RWPE2 (cell line): ENCODE measurements at regions not wholly inside any gene's neighbourhood (a gene's known extent, or its start where the extent isn't known, plus 50 kb on each side); places are given as distances from the start of the nearest gene placed in this dataset.

Experiments used
- ATAC-seq: fragments of 200-7000 bp; cut with Tn5 transposase; 3 replicates; pipeline ENCODE4 v1.9.1; 2021; ENCODE audit warnings: low read depth
- DNase-seq: peaks from one replicate; pipeline ENCODE4 v3.0.0-alpha.2; 2020; ENCODE audit warnings: low spot score
- H3K27ac ChIP-seq: fragments of 450-650 bp; 2 replicates; pipeline ENCODE4 v1.5.1; 2017; ENCODE audit warnings: mild to moderate bottlenecking; ENCODE audit not compliant: poor library complexity, severe bottlenecking
- H3K27me3 ChIP-seq: fragments of 250-450 bp; sonication (Bioruptor Pico); 2 replicates; pipeline ENCODE4 v1.5.1; 2021; ENCODE audit warnings: mild to moderate bottlenecking, moderate library complexity; ENCODE audit not compliant: insufficient read depth, poor library complexity, severe bottlenecking
- H3K36me3 ChIP-seq: fragments of 250-450 bp; sonication (Bioruptor Pico); 2 replicates; pipeline ENCODE4 v1.5.1; 2020; ENCODE audit warnings: low read depth, mild to moderate bottlenecking, moderate library complexity
- H3K4me1 ChIP-seq: fragments of 250-450 bp; sonication (Bioruptor Pico); 2 replicates; pipeline ENCODE4 v1.5.1; 2021; ENCODE audit warnings: mild to moderate bottlenecking, moderate library complexity; ENCODE audit not compliant: insufficient read depth, poor library complexity, severe bottlenecking
- H3K4me3 ChIP-seq: fragments of 250-450 bp; sonication (Bioruptor Pico); 2 replicates; pipeline ENCODE4 v1.5.1; 2021; ENCODE audit warnings: mild to moderate bottlenecking, moderate library complexity; ENCODE audit not compliant: severe bottlenecking
- H3K9me3 ChIP-seq: fragments of 250-450 bp; sonication (Bioruptor Pico); 2 replicates; pipeline ENCODE4 v1.5.1; 2021; ENCODE audit warnings: mild to moderate bottlenecking, moderate library complexity; ENCODE audit not compliant: severe bottlenecking
- TF ChIP-seq, protein P1 (sequence below): fragments of 450-650 bp; IDR thresholded peaks from one replicate; pipeline ENCODE4 v1.5.1; 2017; ENCODE audit warnings: mild to moderate bottlenecking, moderate library complexity; ENCODE audit not compliant: poor library complexity, severe bottlenecking

- Histone ChIP-seq H3K9me3 (no peaks in the 10 kb centered on the region), H3K4me1 (no peaks in the 10 kb centered on the region), H3K4me3 (no peak overlapping the region), H3K27ac (no peak overlapping the region), H3K27me3 (no peaks in the 10 kb centered on the region), H3K36me3 (no peaks in the 10 kb centered on the region)
- ATAC-seq (no peak), DNase-seq (no peak)
- TF ChIP-seq, protein P1, sequence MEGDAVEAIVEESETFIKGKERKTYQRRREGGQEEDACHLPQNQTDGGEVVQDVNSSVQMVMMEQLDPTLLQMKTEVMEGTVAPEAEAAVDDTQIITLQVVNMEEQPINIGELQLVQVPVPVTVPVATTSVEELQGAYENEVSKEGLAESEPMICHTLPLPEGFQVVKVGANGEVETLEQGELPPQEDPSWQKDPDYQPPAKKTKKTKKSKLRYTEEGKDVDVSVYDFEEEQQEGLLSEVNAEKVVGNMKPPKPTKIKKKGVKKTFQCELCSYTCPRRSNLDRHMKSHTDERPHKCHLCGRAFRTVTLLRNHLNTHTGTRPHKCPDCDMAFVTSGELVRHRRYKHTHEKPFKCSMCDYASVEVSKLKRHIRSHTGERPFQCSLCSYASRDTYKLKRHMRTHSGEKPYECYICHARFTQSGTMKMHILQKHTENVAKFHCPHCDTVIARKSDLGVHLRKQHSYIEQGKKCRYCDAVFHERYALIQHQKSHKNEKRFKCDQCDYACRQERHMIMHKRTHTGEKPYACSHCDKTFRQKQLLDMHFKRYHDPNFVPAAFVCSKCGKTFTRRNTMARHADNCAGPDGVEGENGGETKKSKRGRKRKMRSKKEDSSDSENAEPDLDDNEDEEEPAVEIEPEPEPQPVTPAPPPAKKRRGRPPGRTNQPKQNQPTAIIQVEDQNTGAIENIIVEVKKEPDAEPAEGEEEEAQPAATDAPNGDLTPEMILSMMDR: no peak
These were observed 58.5 kb downstream of the ATXN3L start for GRCh38 chrX:13261348-13261747.

DNA sequence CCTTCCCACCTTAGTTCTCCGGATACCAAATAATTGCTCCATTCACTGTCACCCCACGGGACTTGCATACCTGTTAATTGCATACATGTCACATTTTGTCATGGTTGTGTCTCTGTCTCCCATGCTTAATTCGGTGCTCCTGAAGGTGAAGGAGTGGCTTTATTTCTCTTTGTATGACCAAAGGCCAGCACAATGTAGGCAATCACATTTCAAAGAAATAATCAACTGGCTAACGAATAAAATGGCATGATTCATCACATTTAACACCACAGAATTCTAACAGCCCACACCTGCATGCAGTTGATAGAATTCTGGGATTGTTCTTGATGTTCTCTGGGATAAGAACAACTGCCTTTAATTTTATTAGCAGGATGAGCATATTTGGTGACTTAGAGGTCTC is 59.3 kb downstream of the ATXN3L start:
- Histone ChIP-seq H3K9me3 (no peaks in the 10 kb centered on the region), H3K4me1 (no peaks in the 10 kb centered on the region), H3K36me3 (no peaks in the 10 kb centered on the region), H3K4me3 (no peak overlapping the region), H3K27ac (no peak overlapping the region), H3K27me3 (no peaks in the 10 kb centered on the region)
- ATAC-seq (no peak), DNase-seq (no peak)
- TF ChIP-seq, protein P1: no peak

GRCh38 chrX:13258725-13259124 is 61.1 kb downstream of the ATXN3L start:
- no peaks in the 10 kb centered on the region for H3K27me3 ChIP-seq
- DNase-seq: no peak
- no peak for ATAC-seq
- no peaks in the 10 kb centered on the region for H3K4me1 ChIP-seq
- no peak overlapping the region for H3K27ac ChIP-seq
- H3K36me3 ChIP-seq: no peaks in the 10 kb centered on the region
- TF ChIP-seq, protein P1: no peak
- no peaks in the 10 kb centered on the region for H3K9me3 ChIP-seq
- H3K4me3 ChIP-seq: no peak overlapping the region

- no peaks in the 10 kb centered on the region for H3K9me3 ChIP-seq
- no peaks in the 10 kb centered on the region for H3K4me1 ChIP-seq
- H3K27me3 ChIP-seq: no peaks in the 10 kb centered on the region
- TF ChIP-seq, protein P1: no peak
- no peak overlapping the region for H3K4me3 ChIP-seq
- DNase-seq (no peak), ATAC-seq (no peak)
- no peaks in the 10 kb centered on the region for H3K36me3 ChIP-seq
- H3K27ac ChIP-seq: no peak overlapping the region
These were observed 61.8 kb downstream of the ATXN3L start for GRCh38 chrX:13258052-13258444.

- ATAC-seq (no peak), DNase-seq (no peak)
- Histone ChIP-seq H3K9me3 (no peaks in the 10 kb centered on the region), H3K27me3 (no peaks in the 10 kb centered on the region), H3K36me3 (no peaks in the 10 kb centered on the region), H3K27ac (no peak overlapping the region), H3K4me1 (no peaks in the 10 kb centered on the region), H3K4me3 (no peak overlapping the region)
- TF ChIP-seq, protein P1: no peak
These were observed 62.4 kb downstream of the ATXN3L start for GRCh38 chrX:13257223-13258051.
